ENCODE measurements at regions not wholly inside any gene's neighbourhood (a gene's known extent, or its start where the extent isn't known, plus 50 kb on each side); places are given as distances from the start of the nearest gene placed in this dataset.

- Histone ChIP-seq H3K27ac (ENCODE audit: low read length) (no peak overlapping the region), H3K36me3 (ENCODE audit: insufficient read depth, low read depth, low read length) (no peaks in the 10 kb centered on the region), H3K27me3 (ENCODE audit: insufficient read depth, low read length) (no peaks in the 10 kb centered on the region), H3K9me3 (ENCODE audit: insufficient read depth, low read depth, low read length) (no peaks in the 10 kb centered on the region), H3K9ac (ENCODE audit: low read depth, low read length) (no peak overlapping the region), H3K4me1 (ENCODE audit: insufficient read depth, low read length) (peaks cover 3% of the 10 kb centered on the region; the same call in 1 of the 2 replicates), H3K4me3 (ENCODE audit: low read length) (no peak overlapping the region)
These were observed 426.8 kb upstream of the CADM1 start for GRCh38 chr11:115930886-115931547.

GRCh38 chr11:115930291-115930690 is 426.1 kb upstream of the CADM1 start:
- Histone ChIP-seq H3K36me3 (ENCODE audit: insufficient read depth, low read depth, low read length) (no peaks in the 10 kb centered on the region), H3K27ac (ENCODE audit: low read length) (no peak overlapping the region), H3K9me3 (ENCODE audit: insufficient read depth, low read depth, low read length) (no peaks in the 10 kb centered on the region), H3K27me3 (ENCODE audit: insufficient read depth, low read length) (no peaks in the 10 kb centered on the region; the same call in 1 of the 2 replicates), H3K9ac (ENCODE audit: low read depth, low read length) (no peak overlapping the region), H3K4me1 (ENCODE audit: insufficient read depth, low read length) (peaks cover 3% of the 10 kb centered on the region; the same call in 1 of the 2 replicates), H3K4me3 (ENCODE audit: low read length) (no peak overlapping the region)

DNA sequence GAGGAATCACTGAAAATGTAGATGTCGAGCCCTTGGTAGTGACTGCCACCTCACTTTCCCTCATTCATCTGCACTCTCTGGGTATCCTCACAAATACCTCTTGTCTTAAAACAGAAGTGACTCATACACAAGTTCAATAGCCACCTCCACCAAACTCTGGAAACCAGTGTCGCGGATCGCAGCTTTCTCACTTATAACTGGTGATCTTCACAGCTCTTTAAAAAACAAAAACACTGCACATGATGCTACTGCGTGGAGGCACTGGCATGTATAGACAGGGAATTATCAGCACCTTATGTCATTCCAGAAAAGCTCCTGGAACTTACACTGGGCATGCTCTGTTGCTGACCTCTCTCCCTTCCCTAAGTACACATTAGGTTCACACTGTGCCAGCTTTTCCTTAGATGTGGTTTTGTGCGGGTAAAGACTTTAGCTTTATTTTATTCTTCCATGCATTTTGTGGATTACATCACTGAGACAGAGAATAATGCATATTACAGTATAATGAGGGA is 425.5 kb upstream of the CADM1 start:
- H3K27me3 ChIP-seq (ENCODE audit: insufficient read depth, low read length), result no peaks in the 10 kb centered on the region; the same call in 1 of the 2 replicates
- no peak overlapping the region for H3K9ac ChIP-seq (ENCODE audit: low read depth, low read length)

GRCh38 chr11:115928811-115929210 is 424.6 kb upstream of the CADM1 start:
- Histone ChIP-seq H3K9me3 (ENCODE audit: insufficient read depth, low read depth, low read length) (no peaks in the 10 kb centered on the region), H3K27me3 (ENCODE audit: insufficient read depth, low read length) (no peaks in the 10 kb centered on the region; the same call in 1 of the 2 replicates), H3K36me3 (ENCODE audit: insufficient read depth, low read depth, low read length) (no peaks in the 10 kb centered on the region), H3K9ac (ENCODE audit: low read depth, low read length) (no peak overlapping the region), H3K27ac (ENCODE audit: low read length) (no peak overlapping the region), H3K4me1 (ENCODE audit: insufficient read depth, low read length) (peaks cover 3% of the 10 kb centered on the region; the same call in 1 of the 2 replicates), H3K4me3 (ENCODE audit: low read length) (no peak overlapping the region)

More for the DNA sequence above, 425.5 kb upstream of the CADM1 start:
- Histone ChIP-seq H3K4me3 (ENCODE audit: low read length) (no peak overlapping the region), H3K9me3 (ENCODE audit: insufficient read depth, low read depth, low read length) (no peaks in the 10 kb centered on the region), H3K27ac (ENCODE audit: low read length) (no peak overlapping the region), H3K4me1 (ENCODE audit: insufficient read depth, low read length) (peaks cover 3% of the 10 kb centered on the region; the same call in 1 of the 2 replicates), H3K36me3 (ENCODE audit: insufficient read depth, low read depth, low read length) (no peaks in the 10 kb centered on the region)

- H3K4me1 ChIP-seq (ENCODE audit: insufficient read depth, low read length), result peaks cover 3% of the 10 kb centered on the region; the same call in 1 of the 2 replicates
- no peaks in the 10 kb centered on the region for H3K36me3 ChIP-seq (ENCODE audit: insufficient read depth, low read depth, low read length)
- H3K9me3 ChIP-seq (ENCODE audit: insufficient read depth, low read depth, low read length), result no peaks in the 10 kb centered on the region
- H3K27ac ChIP-seq (ENCODE audit: low read length), result no peak overlapping the region
- no peak overlapping the region for H3K4me3 ChIP-seq (ENCODE audit: low read length)
- no peaks in the 10 kb centered on the region; the same call in 1 of the 2 replicates for H3K27me3 ChIP-seq (ENCODE audit: insufficient read depth, low read length)
- no peak overlapping the region for H3K9ac ChIP-seq (ENCODE audit: low read depth, low read length)
These were observed 423.7 kb upstream of the CADM1 start for GRCh38 chr11:115927823-115928329.

DNA sequence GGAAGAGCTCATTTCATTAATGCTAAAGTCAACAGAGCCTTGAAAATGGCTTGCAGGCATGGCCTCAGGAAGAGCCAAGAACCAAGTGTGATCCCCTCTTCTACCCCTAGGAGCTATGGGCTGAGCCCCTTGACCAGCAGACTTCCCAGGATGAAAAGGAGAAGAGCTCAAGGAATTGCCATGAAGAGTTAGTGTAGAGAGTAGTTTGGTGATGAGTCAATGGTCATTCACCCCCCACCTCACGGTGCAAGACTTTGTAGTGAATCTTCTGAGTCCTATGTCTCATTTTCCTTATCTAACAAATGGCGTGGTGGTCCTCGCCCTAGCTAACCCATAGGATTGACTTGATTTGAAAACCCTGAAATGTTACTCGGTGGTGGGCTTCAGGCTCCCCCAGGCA is 422.4 kb upstream of the CADM1 start:
- Histone ChIP-seq H3K4me3 (ENCODE audit: low read length) (no peak overlapping the region), H3K9ac (ENCODE audit: low read depth, low read length) (no peak overlapping the region), H3K36me3 (ENCODE audit: insufficient read depth, low read depth, low read length) (no peaks in the 10 kb centered on the region), H3K4me1 (ENCODE audit: insufficient read depth, low read length) (peaks cover 3% of the 10 kb centered on the region; the same call in 1 of the 2 replicates), H3K27ac (ENCODE audit: low read length) (no peak overlapping the region), H3K9me3 (ENCODE audit: insufficient read depth, low read depth, low read length) (no peaks in the 10 kb centered on the region), H3K27me3 (ENCODE audit: insufficient read depth, low read length) (no peaks in the 10 kb centered on the region; the same call in 1 of the 2 replicates)

GRCh38 chr11:115926138-115926537 is 421.9 kb upstream of the CADM1 start:
- H3K27me3 ChIP-seq (ENCODE audit: insufficient read depth, low read length), result no peaks in the 10 kb centered on the region; the same call in 1 of the 2 replicates

GRCh38 chr11:115925568-115926090 is 421.4 kb upstream of the CADM1 start:
- Histone ChIP-seq H3K4me3 (ENCODE audit: low read length) (no peak overlapping the region), H3K27me3 (ENCODE audit: insufficient read depth, low read length) (no peaks in the 10 kb centered on the region; the same call in 1 of the 2 replicates), H3K9ac (ENCODE audit: low read depth, low read length) (no peak overlapping the region), H3K36me3 (ENCODE audit: insufficient read depth, low read depth, low read length) (no peaks in the 10 kb centered on the region), H3K9me3 (ENCODE audit: insufficient read depth, low read depth, low read length) (no peaks in the 10 kb centered on the region), H3K4me1 (ENCODE audit: insufficient read depth, low read length) (no peaks in the 10 kb centered on the region; the same call in 1 of the 2 replicates), H3K27ac (ENCODE audit: low read length) (no peak overlapping the region)

More at GRCh38 chr11:115926138-115926537, 421.9 kb upstream of the CADM1 start:
- Histone ChIP-seq H3K27ac (ENCODE audit: low read length) (no peak overlapping the region), H3K9ac (ENCODE audit: low read depth, low read length) (no peak overlapping the region), H3K4me1 (ENCODE audit: insufficient read depth, low read length) (peaks cover 3% of the 10 kb centered on the region; the same call in 1 of the 2 replicates), H3K9me3 (ENCODE audit: insufficient read depth, low read depth, low read length) (no peaks in the 10 kb centered on the region), H3K4me3 (ENCODE audit: low read length) (no peak overlapping the region), H3K36me3 (ENCODE audit: insufficient read depth, low read depth, low read length) (no peaks in the 10 kb centered on the region)

- Histone ChIP-seq H3K36me3 (ENCODE audit: insufficient read depth, low read depth, low read length) (no peaks in the 10 kb centered on the region), H3K27ac (ENCODE audit: low read length) (no peak overlapping the region), H3K27me3 (ENCODE audit: insufficient read depth, low read length) (no peaks in the 10 kb centered on the region; the same call in 1 of the 2 replicates), H3K9ac (ENCODE audit: low read depth, low read length) (no peak overlapping the region), H3K4me1 (ENCODE audit: insufficient read depth, low read length) (no peaks in the 10 kb centered on the region; the same call in 1 of the 2 replicates), H3K4me3 (ENCODE audit: low read length) (no peak overlapping the region), H3K9me3 (ENCODE audit: insufficient read depth, low read depth, low read length) (no peaks in the 10 kb centered on the region)
These were observed 420.7 kb upstream of the CADM1 start for GRCh38 chr11:115924744-115925567.

DNA sequence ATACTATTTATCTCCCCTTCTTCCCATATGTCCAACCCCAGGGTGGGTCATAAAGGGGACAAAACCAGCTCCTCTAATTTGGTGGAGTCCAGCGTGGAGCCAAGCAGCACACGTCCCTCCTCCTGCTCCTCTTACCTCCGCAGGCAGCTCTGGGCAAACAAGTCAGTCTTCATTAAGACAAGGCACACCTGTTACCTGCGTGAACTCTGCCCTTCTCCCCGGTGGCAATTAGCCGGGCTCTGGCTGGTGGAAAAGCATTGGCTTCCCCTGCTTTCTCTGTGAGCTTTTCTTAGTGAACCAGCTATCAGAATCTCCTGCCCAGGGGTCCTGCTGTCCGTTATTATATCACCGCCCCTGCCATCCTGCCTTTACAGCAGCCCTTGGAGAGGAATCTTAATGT is 418.7 kb upstream of the CADM1 start:
- H3K27me3 ChIP-seq (ENCODE audit: insufficient read depth, low read length), result no peaks in the 10 kb centered on the region; the same call in 1 of the 2 replicates
- no peak overlapping the region for H3K27ac ChIP-seq (ENCODE audit: low read length)
- H3K9me3 ChIP-seq (ENCODE audit: insufficient read depth, low read depth, low read length), result no peaks in the 10 kb centered on the region
- H3K4me3 ChIP-seq (ENCODE audit: low read length), result no peak overlapping the region
- no peak overlapping the region for H3K9ac ChIP-seq (ENCODE audit: low read depth, low read length)
- H3K36me3 ChIP-seq (ENCODE audit: insufficient read depth, low read depth, low read length), result no peaks in the 10 kb centered on the region
- no peaks in the 10 kb centered on the region for H3K4me1 ChIP-seq (ENCODE audit: insufficient read depth, low read length)

GRCh38 chr11:115921986-115922385 is 417.8 kb upstream of the CADM1 start:
- H3K27ac ChIP-seq (ENCODE audit: low read length), result no peak overlapping the region

More at GRCh38 chr11:115921986-115922385, 417.8 kb upstream of the CADM1 start:
- Histone ChIP-seq H3K27me3 (ENCODE audit: insufficient read depth, low read length) (no peaks in the 10 kb centered on the region; the same call in 1 of the 2 replicates), H3K36me3 (ENCODE audit: insufficient read depth, low read depth, low read length) (no peaks in the 10 kb centered on the region), H3K9me3 (ENCODE audit: insufficient read depth, low read depth, low read length) (no peaks in the 10 kb centered on the region), H3K9ac (ENCODE audit: low read depth, low read length) (no peak overlapping the region), H3K4me1 (ENCODE audit: insufficient read depth, low read length) (no peaks in the 10 kb centered on the region), H3K4me3 (ENCODE audit: low read length) (no peak overlapping the region)

All from iPS-20b (cell line).